Brain microvascular endothelial cell (primary cell): ENCODE measurements at regions not wholly inside any gene's neighbourhood (a gene's known extent, or its start where the extent isn't known, plus 50 kb on each side); places are given as distances from the start of the nearest gene placed in this dataset.

Experiments
- DNase-seq: peaks from one replicate; pipeline ENCODE4 v3.0.0-alpha.2; 2020
- H3K27ac ChIP-seq: fragments of 250-450 bp; sonication (Bioruptor Pico); 2 replicates; pipeline ENCODE4 v1.5.1; 2020; ENCODE audit warnings: mild to moderate bottlenecking, moderate library complexity
- H3K27me3 ChIP-seq: fragments of 250-450 bp; sonication (Bioruptor Pico); replicated peaks from 2 replicates; pipeline ENCODE4 v1.5.1; 2020; ENCODE audit warnings: mild to moderate bottlenecking
- H3K36me3 ChIP-seq: fragments of 250-450 bp; sonication (Bioruptor Pico); replicated peaks from 2 replicates; pipeline ENCODE4 v1.5.1; 2020; ENCODE audit warnings: mild to moderate bottlenecking
- H3K4me3 ChIP-seq: 2 replicates; pipeline ENCODE4 v1.5.1; 2011; ENCODE audit warnings: low read depth, mild to moderate bottlenecking, control low read depth, low read length, moderate library complexity
- CTCF ChIP-seq: IDR thresholded peaks from 2 replicates; pipeline ENCODE4 v1.5.1; 2011; ENCODE audit warnings: low read depth, mild to moderate bottlenecking, moderate library complexity, low read length, control low read depth, inconsistent platforms; ENCODE audit errors: missing control alignments
- in situ Hi-C: cut with HindIII; loops from 2 replicates; pipeline ENCODE4 v1.10.0; 2017; ENCODE audit warnings: low sequenced_read_pairs, low pct_ligation_motif_present

- Histone ChIP-seq H3K27ac (no peak overlapping the region), H3K4me3 (no peak overlapping the region), H3K36me3 (no peaks in the 10 kb centered on the region), H3K27me3 (no peaks in the 10 kb centered on the region)
- no peak for DNase-seq
- in situ Hi-C loops = no loop called here
- TF ChIP-seq CTCF = no peak
Observed at GRCh38 chr2:7683196-7683595, 766.0 kb downstream of the RNF144A start.

- in situ Hi-C loops = no loop called here
- H3K27me3 ChIP-seq = no peaks in the 10 kb centered on the region
- no peaks in the 10 kb centered on the region for H3K36me3 ChIP-seq
- no peak for DNase-seq
- H3K4me3 ChIP-seq = no peak overlapping the region
- no peak overlapping the region for H3K27ac ChIP-seq
- no peak for TF ChIP-seq CTCF
Observed at GRCh38 chr2:7683708-7684107, 766.5 kb downstream of the RNF144A start.

- DNase-seq = peak; percentile 2
- in situ Hi-C loops = no loop called here
- H3K36me3 ChIP-seq = no peaks in the 10 kb centered on the region
- H3K27me3 ChIP-seq = no peaks in the 10 kb centered on the region
- H3K4me3 ChIP-seq = no peak overlapping the region
- TF ChIP-seq CTCF = no peak
- no peak overlapping the region for H3K27ac ChIP-seq
Observed at GRCh38 chr2:7685342-7686015, 768.3 kb downstream of the RNF144A start.

GRCh38 chr2:7686016-7686385 lies 768.8 kb downstream of the RNF144A start:
- no peak for DNase-seq
- Histone ChIP-seq H3K27ac (no peak overlapping the region), H3K4me3 (no peak overlapping the region), H3K36me3 (no peaks in the 10 kb centered on the region), H3K27me3 (no peaks in the 10 kb centered on the region)
- no peak for TF ChIP-seq CTCF
- in situ Hi-C loops = no loop called here

- in situ Hi-C loops = no loop called here
- Histone ChIP-seq H3K27me3 (no peaks in the 10 kb centered on the region), H3K36me3 (no peaks in the 10 kb centered on the region), H3K27ac (no peak overlapping the region), H3K4me3 (no peak overlapping the region)
- no peak for TF ChIP-seq CTCF
- DNase-seq = no peak
Observed at GRCh38 chr2:7691961-7692656, 774.9 kb downstream of the RNF144A start.
